Neuronal stem cell (in vitro differentiated cells): ENCODE measurements at regions not wholly inside any gene's neighbourhood (a gene's known extent, or its start where the extent isn't known, plus 50 kb on each side); places are given as distances from the start of the nearest gene placed in this dataset.

Experiments used
- DNase-seq: peaks from one replicate; pipeline ENCODE4 v3.0.0-alpha.2; 2013; ENCODE audit warnings: low spot score
- H2AFZ ChIP-seq: one replicate; pipeline ENCODE4 v1.6.1; 2013; ENCODE audit warnings: mild to moderate bottlenecking, low read length, inconsistent platforms
- H2AK5ac ChIP-seq: 2 replicates; pipeline ENCODE4 v1.6.1; 2013; ENCODE audit warnings: low read depth, mild to moderate bottlenecking, inconsistent platforms, low read length, moderate library complexity, mixed read lengths
- H2BK120ac ChIP-seq: 2 replicates; pipeline ENCODE4 v1.6.1; 2013; ENCODE audit warnings: low read depth, mild to moderate bottlenecking, inconsistent platforms, low read length, moderate library complexity, mixed read lengths
- H2BK12ac ChIP-seq: one replicate; pipeline ENCODE4 v1.6.1; 2013; ENCODE audit warnings: low read length, inconsistent platforms
- H2BK15ac ChIP-seq: 2 replicates; pipeline ENCODE4 v1.6.1; 2013; ENCODE audit warnings: mild to moderate bottlenecking, low read length, inconsistent platforms, mixed read lengths
- H2BK5ac ChIP-seq: one replicate; pipeline ENCODE4 v1.6.1; 2013; ENCODE audit warnings: inconsistent platforms, mild to moderate bottlenecking, low read length, moderate library complexity
- H3K14ac ChIP-seq: one replicate; pipeline ENCODE4 v1.6.1; 2013; ENCODE audit warnings: low read length, inconsistent platforms
- H3K18ac ChIP-seq: 2 replicates; pipeline ENCODE4 v1.6.1; 2013; ENCODE audit warnings: low read length, inconsistent platforms
- H3K23ac ChIP-seq: 2 replicates; pipeline ENCODE4 v1.6.1; 2013; ENCODE audit warnings: low read depth, mild to moderate bottlenecking, mixed read lengths, low read length, inconsistent platforms; ENCODE audit not compliant: poor library complexity
- H3K27ac ChIP-seq: replicated peaks from 3 replicates; pipeline ENCODE4 v1.5.1; 2013; ENCODE audit warnings: low read length, inconsistent platforms
- H3K27me3 ChIP-seq, 3 experiments: 2 replicates each; pipeline ENCODE4 v1.6.1; 2013; ENCODE audit warnings: low read length in 3 of 3, mild to moderate bottlenecking in 2 of 3, inconsistent platforms in 1 of 3, low read depth in 1 of 3, mixed read lengths in 1 of 3, moderate library complexity in 1 of 3; ENCODE audit not compliant: control insufficient read depth in 3 of 3, insufficient read depth in 3 of 3
- H3K36me3 ChIP-seq, 2 donors: replicated peaks in 1 of 2; 2 replicates each; pipeline ENCODE4 v1.6.1; 2013; ENCODE audit warnings: low read length in 2 of 2; ENCODE audit not compliant: control insufficient read depth in 2 of 2, insufficient read depth in 2 of 2
- H3K4ac ChIP-seq: 2 replicates; pipeline ENCODE4 v1.6.1; 2013; ENCODE audit warnings: inconsistent platforms, mild to moderate bottlenecking, low read length, moderate library complexity
- H3K4me1 ChIP-seq, 2 donors: 1 replicate in 1 of 2; 2 replicates in 1 of 2; pipeline ENCODE4 v1.6.1; 2013; ENCODE audit warnings: low read length in 2 of 2, low read depth in 1 of 2; ENCODE audit not compliant: control insufficient read depth in 2 of 2, insufficient read depth in 1 of 2
- H3K4me2 ChIP-seq: one replicate; pipeline ENCODE4 v1.6.1; 2013; ENCODE audit warnings: mild to moderate bottlenecking, low read length, inconsistent platforms; ENCODE audit not compliant: insufficient read depth, poor library complexity, severe bottlenecking
- H3K4me3 ChIP-seq, 2 donors: 2 replicates each; pipeline ENCODE4 v1.5.1; 2013; ENCODE audit warnings: low read length in 2 of 2, mild to moderate bottlenecking in 2 of 2, inconsistent platforms in 1 of 2, moderate library complexity in 1 of 2
- H3K79me1 ChIP-seq: one replicate; pipeline ENCODE4 v1.6.1; 2013; ENCODE audit warnings: low read depth, mild to moderate bottlenecking, inconsistent platforms, low read length, moderate library complexity
- H3K9ac ChIP-seq: one replicate; pipeline ENCODE4 v1.6.1; 2013; ENCODE audit warnings: mild to moderate bottlenecking, low read depth, low read length, inconsistent platforms; ENCODE audit not compliant: poor library complexity
- H3K9me3 ChIP-seq, 2 donors: replicated peaks in 1 of 2; 2 replicates each; pipeline versions ENCODE3 to v1.6.1; 2013; ENCODE audit warnings: low read length in 2 of 2, mild to moderate bottlenecking in 2 of 2, inconsistent platforms in 1 of 2, low read depth in 1 of 2, mixed read lengths in 1 of 2, moderate library complexity in 1 of 2; ENCODE audit not compliant: control insufficient read depth in 2 of 2, insufficient read depth in 1 of 2
- H4K8ac ChIP-seq: one replicate; pipeline ENCODE4 v1.6.1; 2013; ENCODE audit warnings: low read depth, mild to moderate bottlenecking, inconsistent platforms, low read length, moderate library complexity
- H4K91ac ChIP-seq: one replicate; pipeline ENCODE4 v1.6.1; 2013; ENCODE audit warnings: low read length, low read depth, mild to moderate bottlenecking, inconsistent platforms; ENCODE audit not compliant: poor library complexity
- WGBS, 2 donors: extraction: QIAGEN DNeasy Blood & Tissue Kit; methylation state at CpG; one replicate each; pipeline ENCODE4 v1.1.7; 2013; ENCODE audit warnings: missing lambda C conversion rate in 2 of 2, mixed read lengths in 1 of 2; ENCODE audit not compliant: insufficient read length in 2 of 2, insufficient replicate concordance in 1 of 2; ENCODE audit errors: extremely low coverage in 2 of 2; 5-methylcytosine and 5-hydroxymethylcytosine counted together

GRCh38 chr1:114238053-114238452, 84.4 kb upstream of the SYT6 start:
- no peaks in the 10 kb centered on the region for H3K36me3 ChIP-seq
- no peak overlapping the region for H3K14ac ChIP-seq
- H3K4me2 ChIP-seq, result no peak overlapping the region
- DNase-seq, result no peak
- H4K8ac ChIP-seq, result no peak overlapping the region
- H4K91ac ChIP-seq, result no peak overlapping the region
- no peak overlapping the region for H3K9ac ChIP-seq
- no peaks in the 10 kb centered on the region for H3K4me1 ChIP-seq
- no peaks in the 10 kb centered on the region for H3K9me3 ChIP-seq
- H3K4ac ChIP-seq, result no peak overlapping the region
- H3K27ac ChIP-seq, result no peak overlapping the region
- no peak overlapping the region for H3K4me3 ChIP-seq
- H3K23ac ChIP-seq, result no peak overlapping the region
- H2BK5ac ChIP-seq, result peak overlapping the region; percentile 2
- no peak overlapping the region for H2AK5ac ChIP-seq
- H3K79me1 ChIP-seq, result no peaks in the 10 kb centered on the region
- no peak overlapping the region for H3K18ac ChIP-seq
- H2BK120ac ChIP-seq, result no peak overlapping the region
- no peak overlapping the region for H2BK12ac ChIP-seq
- H3K27me3 ChIP-seq, result no peaks in the 10 kb centered on the region
- WGBS, 2 donors, result no CpG with 5 or more reads among the region's 5 CpGs
- H2AFZ ChIP-seq, result no peak overlapping the region
- H2BK15ac ChIP-seq, result no peak overlapping the region

GRCh38 chr1:114236517-114236916, 82.8 kb upstream of the SYT6 start:
- Histone ChIP-seq H3K9me3 (no peaks in the 10 kb centered on the region), H3K9ac (no peak overlapping the region), H3K4me2 (no peak overlapping the region), H2AFZ (no peak overlapping the region), H3K27ac (no peak overlapping the region), H3K27me3 (no peaks in the 10 kb centered on the region), H2BK15ac (no peak overlapping the region), H3K14ac (no peak overlapping the region), H2BK5ac (no peak overlapping the region), H3K23ac (no peak overlapping the region), H3K36me3 (no peaks in the 10 kb centered on the region), H2BK120ac (no peak overlapping the region), H3K79me1 (no peaks in the 10 kb centered on the region), H3K4ac (no peak overlapping the region), H2AK5ac (no peak overlapping the region), H4K8ac (no peak overlapping the region), H2BK12ac (no peak overlapping the region), H3K18ac (no peak overlapping the region), H3K4me1 (no peaks in the 10 kb centered on the region), H3K4me3 (no peak overlapping the region), H4K91ac (no peak overlapping the region)
- no CpG with 5 or more reads among the region's 7 CpGs for WGBS, 2 donors
- DNase-seq, result no peak

- Histone ChIP-seq H3K4me2 (no peak overlapping the region), H2BK120ac (no peak overlapping the region), H3K4ac (no peak overlapping the region), H3K9ac (no peak overlapping the region), H3K36me3 (no peaks in the 10 kb centered on the region), H3K9me3 (no peaks in the 10 kb centered on the region), H2BK15ac (no peak overlapping the region), H3K4me1 (peaks cover 0 to 3% of the 10 kb centered on the region in 2 donors), H2AFZ (no peak overlapping the region), H4K8ac (no peak overlapping the region), H2AK5ac (no peak overlapping the region), H2BK5ac (no peak overlapping the region), H3K23ac (no peak overlapping the region), H2BK12ac (no peak overlapping the region), H3K79me1 (no peaks in the 10 kb centered on the region), H3K18ac (no peak overlapping the region), H3K4me3 (no peak overlapping the region), H4K91ac (peak overlapping the region; percentile 2), H3K14ac (no peak overlapping the region), H3K27me3 (no peaks in the 10 kb centered on the region), H3K27ac (no peak overlapping the region)
- WGBS, 2 donors, result no CpG with 5 or more reads among the region's 4 CpGs
- DNase-seq, result no peak
Observed at GRCh38 chr1:114235960-114236359, 82.3 kb upstream of the SYT6 start.

- Histone ChIP-seq H3K4me2 (no peak overlapping the region), H3K27me3 (no peaks in the 10 kb centered on the region), H2AK5ac (no peak overlapping the region), H3K14ac (no peak overlapping the region), H3K23ac (no peak overlapping the region), H4K91ac (no peak overlapping the region), H3K4me3 (no peak overlapping the region), H3K36me3 (no peaks in the 10 kb centered on the region), H3K18ac (no peak overlapping the region), H3K27ac (no peak overlapping the region), H2BK5ac (no peak overlapping the region), H2BK120ac (no peak overlapping the region), H3K9me3 (no peaks in the 10 kb centered on the region), H3K4me1 (peaks cover 0 to 6% of the 10 kb centered on the region in 2 donors), H3K79me1 (no peaks in the 10 kb centered on the region), H2BK12ac (no peak overlapping the region), H4K8ac (no peak overlapping the region), H3K9ac (no peak overlapping the region), H2AFZ (no peak overlapping the region), H2BK15ac (no peak overlapping the region), H3K4ac (no peak overlapping the region)
- DNase-seq, result no peak
- WGBS, 2 donors, result no CpG with 5 or more reads among the region's 3 CpGs
Observed at GRCh38 chr1:114235281-114235680, 81.6 kb upstream of the SYT6 start.
